H9 (cell line): ENCODE measurements at regions not wholly inside any gene's neighbourhood (a gene's known extent, or its start where the extent isn't known, plus 50 kb on each side); places are given as distances from the start of the nearest gene placed in this dataset.

ENCODE experiments used
- DNase-seq: peaks from one replicate; pipeline ENCODE4 v3.0.0-alpha.2; 2017
- H2AFZ ChIP-seq: one replicate; pipeline ENCODE4 v1.6.1; 2013; ENCODE audit warnings: mild to moderate bottlenecking, low read length, control low read depth, moderate library complexity
- H2AK5ac ChIP-seq: 2 replicates; pipeline ENCODE4 v1.6.1; 2013; ENCODE audit warnings: low read length, control low read depth, mixed read lengths; ENCODE audit not compliant: insufficient read length
- H2BK120ac ChIP-seq: one replicate; pipeline ENCODE4 v1.6.1; 2013; ENCODE audit warnings: low read depth, mild to moderate bottlenecking, low read length, control low read depth, inconsistent platforms; ENCODE audit not compliant: poor library complexity, severe bottlenecking
- H2BK12ac ChIP-seq: 2 replicates; pipeline ENCODE4 v1.6.1; 2013; ENCODE audit warnings: low read length, control low read depth, mixed read lengths, low read depth; ENCODE audit not compliant: insufficient read length
- H2BK15ac ChIP-seq: 2 replicates; pipeline ENCODE4 v1.6.1; 2013; ENCODE audit warnings: low read depth, low read length, control low read depth
- H2BK20ac ChIP-seq: one replicate; pipeline ENCODE4 v1.6.1; 2013; ENCODE audit warnings: low read depth, mild to moderate bottlenecking, low read length, control low read depth, inconsistent platforms; ENCODE audit not compliant: poor library complexity, severe bottlenecking
- H2BK5ac ChIP-seq: 2 replicates; pipeline ENCODE4 v1.6.1; 2013; ENCODE audit warnings: low read length, control low read depth, mixed read lengths; ENCODE audit not compliant: insufficient read length
- H3K14ac ChIP-seq: 2 replicates; pipeline ENCODE4 v1.6.1; 2013; ENCODE audit warnings: low read length, control low read depth; ENCODE audit not compliant: insufficient read depth
- H3K18ac ChIP-seq: 2 replicates; pipeline ENCODE4 v1.6.1; 2013; ENCODE audit warnings: low read depth, mild to moderate bottlenecking, mixed read lengths, low read length, control low read depth; ENCODE audit not compliant: insufficient read length
- H3K23ac ChIP-seq: 2 replicates; pipeline ENCODE4 v1.6.1; 2013; ENCODE audit warnings: low read length, control low read depth, mixed read lengths, low read depth; ENCODE audit not compliant: insufficient read length
- H3K23me2 ChIP-seq: 2 replicates; pipeline ENCODE4 v1.6.1; 2013; ENCODE audit warnings: low read depth, mild to moderate bottlenecking, mixed read lengths, low read length, control low read depth; ENCODE audit not compliant: insufficient read length, poor library complexity, severe bottlenecking
- H3K27ac ChIP-seq: 2 replicates; pipeline ENCODE4 v1.5.1; 2013; ENCODE audit warnings: low read length, control low read depth, mixed read lengths, low read depth; ENCODE audit not compliant: insufficient read length
- H3K27me3 ChIP-seq: 2 replicates; pipeline ENCODE4 v1.6.1; 2013; ENCODE audit warnings: low read length, control low read depth, inconsistent platforms; ENCODE audit not compliant: insufficient read depth
- H3K4ac ChIP-seq: 2 replicates; pipeline ENCODE4 v1.6.1; 2013; ENCODE audit warnings: low read depth, mild to moderate bottlenecking, control low read depth, inconsistent platforms, low read length, moderate library complexity
- H3K4me1 ChIP-seq: 2 replicates; pipeline ENCODE4 v1.6.1; 2013; ENCODE audit warnings: low read length, control low read depth, inconsistent platforms; ENCODE audit not compliant: insufficient read depth
- H3K4me2 ChIP-seq: 2 replicates; pipeline ENCODE4 v1.6.1; 2013; ENCODE audit warnings: low read length, control low read depth, mixed read lengths; ENCODE audit not compliant: insufficient read length, insufficient read depth
- H3K56ac ChIP-seq: 2 replicates; pipeline ENCODE4 v1.6.1; 2013; ENCODE audit warnings: low read depth, mild to moderate bottlenecking, mixed read lengths, low read length, control low read depth; ENCODE audit not compliant: insufficient read length
- H3K79me1 ChIP-seq: 2 replicates; pipeline ENCODE4 v1.6.1; 2013; ENCODE audit warnings: low read depth, mild to moderate bottlenecking, moderate library complexity, low read length, control low read depth, inconsistent platforms; ENCODE audit not compliant: insufficient read depth, poor library complexity, severe bottlenecking
- H3K79me2 ChIP-seq: 2 replicates; pipeline ENCODE4 v1.6.1; 2013; ENCODE audit warnings: low read length, control low read depth, inconsistent platforms; ENCODE audit not compliant: insufficient read depth
- H3K9ac ChIP-seq: 2 replicates; pipeline ENCODE4 v1.6.1; 2013; ENCODE audit warnings: low read length, control low read depth, mixed read lengths; ENCODE audit not compliant: insufficient read length; ENCODE audit errors: extremely low read depth
- H3K9me3 ChIP-seq: one replicate; pipeline ENCODE4 v1.6.1; 2013; ENCODE audit warnings: low read depth, low read length, inconsistent platforms; ENCODE audit not compliant: control insufficient read depth
- H3T11ph ChIP-seq: one replicate; pipeline ENCODE4 v1.6.1; 2013; ENCODE audit warnings: mild to moderate bottlenecking, low read length, control low read depth, inconsistent platforms
- H4K20me1 ChIP-seq: one replicate; pipeline ENCODE4 v1.6.1; 2013; ENCODE audit not compliant: control insufficient read depth, insufficient read length, insufficient read depth
- H4K5ac ChIP-seq: 2 replicates; pipeline ENCODE4 v1.6.1; 2013; ENCODE audit warnings: low read depth, mild to moderate bottlenecking, mixed read lengths, low read length, control low read depth; ENCODE audit not compliant: insufficient read length
- H4K8ac ChIP-seq: replicated peaks from 2 replicates; pipeline ENCODE4 v1.6.1; 2013; ENCODE audit warnings: low read length, control low read depth, mixed read lengths, low read depth; ENCODE audit not compliant: insufficient read length
- H4K91ac ChIP-seq: 2 replicates; pipeline ENCODE4 v1.6.1; 2013; ENCODE audit warnings: low read depth, mild to moderate bottlenecking, moderate library complexity, mixed read lengths, low read length, control low read depth; ENCODE audit not compliant: insufficient read length
- H3K27ac Mint-ChIP-seq, 3 experiments: 2 replicates in 2 of 3; 3 replicates in 1 of 3; pipeline ENCODE4 v1.8.0; 2020 to 2021; ENCODE audit warnings: mixed read lengths in 3 of 3, mild to moderate bottlenecking in 1 of 3, moderate library complexity in 1 of 3
- H3K27me3 Mint-ChIP-seq: 2 replicates; pipeline ENCODE4 v1.8.0; 2021; ENCODE audit warnings: low read depth, mild to moderate bottlenecking, moderate library complexity, mixed read lengths
- H3K36me3 Mint-ChIP-seq, 3 experiments: 2 replicates in 2 of 3; 3 replicates in 1 of 3; pipeline ENCODE4 v1.8.0; 2020 to 2021; ENCODE audit warnings: low read depth in 3 of 3, mixed read lengths in 3 of 3; ENCODE audit not compliant: insufficient read depth in 1 of 3
- H3K4me1 Mint-ChIP-seq, 2 experiments: 2 replicates each; pipeline ENCODE4 v1.8.0; 2020; ENCODE audit warnings: mixed read lengths in 2 of 2
- H3K4me3 Mint-ChIP-seq, 2 experiments: 2 replicates in 1 of 2; 3 replicates in 1 of 2; pipeline ENCODE4 v1.8.0; 2020 to 2021; ENCODE audit warnings: mild to moderate bottlenecking in 2 of 2, mixed read lengths in 2 of 2, moderate library complexity in 1 of 2
- H3K9me3 Mint-ChIP-seq, 2 experiments: 2 replicates in 1 of 2; 3 replicates in 1 of 2; pipeline ENCODE4 v1.8.0; 2020; ENCODE audit warnings: mild to moderate bottlenecking in 2 of 2, mixed read lengths in 2 of 2, moderate library complexity in 1 of 2
- WGBS: extraction: QIAGEN DNeasy Blood & Tissue Kit; methylation state at CpG from one replicate; pipeline ENCODE4 v1.1.7; 2013; ENCODE audit warnings: missing lambda C conversion rate, low lambda C conversion rate, mixed read lengths; ENCODE audit not compliant: insufficient read length; ENCODE audit errors: extremely low coverage; 5-methylcytosine and 5-hydroxymethylcytosine counted together
- TF ChIP-seq, protein P1 (sequence below): fragments of 200-600 bp; sonication (generic); conservative IDR thresholded peaks from 3 replicates; pipeline ENCODE4 v1.8.0; 2021; ENCODE audit warnings: antibody characterized with exemption, mild to moderate bottlenecking

DNA sequence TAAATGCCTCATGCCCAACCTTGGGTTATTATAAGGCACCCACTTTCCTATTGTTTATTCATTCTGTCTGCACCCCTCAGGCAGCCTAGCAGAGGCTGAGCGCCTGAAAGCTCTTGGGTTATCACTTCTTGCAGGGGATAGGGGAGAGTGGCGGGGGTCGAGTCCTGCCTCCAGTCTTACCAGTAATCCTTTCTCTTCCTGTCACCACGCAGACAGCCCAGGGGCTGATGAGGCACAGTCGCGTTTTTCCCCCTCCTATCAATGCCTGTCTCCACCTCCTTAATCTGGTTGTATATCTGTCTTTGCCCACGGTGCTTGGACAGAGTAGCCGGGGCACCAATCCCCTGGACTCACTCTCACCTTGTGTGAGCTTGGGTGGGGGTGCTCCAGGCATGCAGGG is 733.1 kb downstream of the MATN1 start:
- Mint-ChIP-seq H3K4me1 (peaks cover 17 to 21% of the 10 kb centered on the region in 2 experiments), H3K36me3 (peaks cover 0 to 17% (median 6%) of the 10 kb centered on the region in 3 experiments; a peak in 5 of 7 replicates), H3K4me3 (no peak overlapping the region), H3K9me3 (peaks cover 16 to 17% of the 10 kb centered on the region in 2 experiments), H3K27me3 (peaks cover 5% of the 10 kb centered on the region), H3K27ac (no peak overlapping the region)
- WGBS, result no CpG with 5 or more reads among the region's 8 CpGs
- no peak overlapping the region for H3K23ac ChIP-seq
- no peaks in the 10 kb centered on the region for H3K23me2 ChIP-seq
- no peak overlapping the region for H2BK20ac ChIP-seq
- H2BK120ac ChIP-seq, result no peak overlapping the region
- no peak overlapping the region; the same call in 1 of the 2 replicates for H3K14ac ChIP-seq
- no peak overlapping the region for H3K4me2 ChIP-seq
- no peak overlapping the region for H2AFZ ChIP-seq
- no peak overlapping the region for H2BK12ac ChIP-seq
- no peak overlapping the region for H2BK5ac ChIP-seq
- no peak overlapping the region for H3T11ph ChIP-seq
- TF ChIP-seq, protein P1, sequence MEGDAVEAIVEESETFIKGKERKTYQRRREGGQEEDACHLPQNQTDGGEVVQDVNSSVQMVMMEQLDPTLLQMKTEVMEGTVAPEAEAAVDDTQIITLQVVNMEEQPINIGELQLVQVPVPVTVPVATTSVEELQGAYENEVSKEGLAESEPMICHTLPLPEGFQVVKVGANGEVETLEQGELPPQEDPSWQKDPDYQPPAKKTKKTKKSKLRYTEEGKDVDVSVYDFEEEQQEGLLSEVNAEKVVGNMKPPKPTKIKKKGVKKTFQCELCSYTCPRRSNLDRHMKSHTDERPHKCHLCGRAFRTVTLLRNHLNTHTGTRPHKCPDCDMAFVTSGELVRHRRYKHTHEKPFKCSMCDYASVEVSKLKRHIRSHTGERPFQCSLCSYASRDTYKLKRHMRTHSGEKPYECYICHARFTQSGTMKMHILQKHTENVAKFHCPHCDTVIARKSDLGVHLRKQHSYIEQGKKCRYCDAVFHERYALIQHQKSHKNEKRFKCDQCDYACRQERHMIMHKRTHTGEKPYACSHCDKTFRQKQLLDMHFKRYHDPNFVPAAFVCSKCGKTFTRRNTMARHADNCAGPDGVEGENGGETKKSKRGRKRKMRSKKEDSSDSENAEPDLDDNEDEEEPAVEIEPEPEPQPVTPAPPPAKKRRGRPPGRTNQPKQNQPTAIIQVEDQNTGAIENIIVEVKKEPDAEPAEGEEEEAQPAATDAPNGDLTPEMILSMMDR, result no peak
- H3K4me1 ChIP-seq, result no peaks in the 10 kb centered on the region; the same call in 1 of the 2 replicates
- DNase-seq, result no peak
- H4K20me1 ChIP-seq, result no peaks in the 10 kb centered on the region
- H3K56ac ChIP-seq, result no peak overlapping the region
- H3K79me1 ChIP-seq, result no peaks in the 10 kb centered on the region
- H3K27ac ChIP-seq, result no peak overlapping the region
- H3K18ac ChIP-seq, result no peak overlapping the region
- H2BK15ac ChIP-seq, result no peak overlapping the region
- H3K9ac ChIP-seq, result no peak overlapping the region
- H3K9me3 ChIP-seq, result no peaks in the 10 kb centered on the region
- H4K5ac ChIP-seq, result no peak overlapping the region
- no peaks in the 10 kb centered on the region for H3K27me3 ChIP-seq
- H4K8ac ChIP-seq, result no peak overlapping the region
- no peak overlapping the region for H3K4ac ChIP-seq
- no peak overlapping the region for H4K91ac ChIP-seq
- H3K79me2 ChIP-seq, result no peaks in the 10 kb centered on the region
- H2AK5ac ChIP-seq, result no peak overlapping the region
